ENCODE measurements at regions not wholly inside any gene's neighbourhood (a gene's known extent, or its start where the extent isn't known, plus 50 kb on each side); places are given as distances from the start of the nearest gene placed in this dataset.

GRCh38 chr2:144333143-144333555 is 186.8 kb downstream of the ZEB2 start:
- no peak for DNase-seq

GRCh38 chr2:144332356-144333142 is 187.4 kb downstream of the ZEB2 start:
- DNase-seq = peak; percentile 14

GRCh38 chr2:144331674-144332355 is 188.1 kb downstream of the ZEB2 start:
- DNase-seq = no peak

- DNase-seq = no peak
These were observed 188.8 kb downstream of the ZEB2 start for GRCh38 chr2:144330951-144331673.

GRCh38 chr2:144329472-144329871 is 190.4 kb downstream of the ZEB2 start:
- no peak for DNase-seq

- DNase-seq = no peak
These were observed 191.0 kb downstream of the ZEB2 start for GRCh38 chr2:144328938-144329337.

- no peak for DNase-seq
These were observed 193.1 kb downstream of the ZEB2 start for GRCh38 chr2:144326825-144327224.

- DNase-seq = no peak
These were observed 194.8 kb downstream of the ZEB2 start for GRCh38 chr2:144325086-144325485.

- DNase-seq = no peak
These were observed 195.4 kb downstream of the ZEB2 start for GRCh38 chr2:144324446-144325045.

GRCh38 chr2:144323946-144324345 is 196.0 kb downstream of the ZEB2 start:
- no peak for DNase-seq

- no peak for DNase-seq
These were observed 197.5 kb downstream of the ZEB2 start for GRCh38 chr2:144322379-144322778.

- no peak for DNase-seq
These were observed 199.4 kb downstream of the ZEB2 start for GRCh38 chr2:144320491-144320890.

- DNase-seq = no peak
These were observed 202.7 kb downstream of the ZEB2 start for GRCh38 chr2:144317071-144317738.

GRCh38 chr2:144310889-144311608 is 208.9 kb downstream of the ZEB2 start:
- no peak for DNase-seq

- DNase-seq = no peak
These were observed 209.4 kb downstream of the ZEB2 start for GRCh38 chr2:144310484-144310883.

- no peak for DNase-seq
These were observed 212.2 kb downstream of the ZEB2 start for GRCh38 chr2:144307711-144308110.

- DNase-seq = no peak
These were observed 215.7 kb downstream of the ZEB2 start for GRCh38 chr2:144304202-144304601.

- DNase-seq = no peak
These were observed 219.3 kb downstream of the ZEB2 start for GRCh38 chr2:144300632-144301031.

- DNase-seq = no peak
These were observed 229.6 kb downstream of the ZEB2 start for GRCh38 chr2:144290276-144290675.

GRCh38 chr2:144288438-144288837 is 231.5 kb downstream of the ZEB2 start:
- DNase-seq = no peak

GRCh38 chr2:144285324-144285723 is 234.6 kb downstream of the ZEB2 start:
- no peak for DNase-seq

GRCh38 chr2:144281476-144281875 is 238.4 kb downstream of the ZEB2 start:
- no peak for DNase-seq
